ENCODE measurements at regions not wholly inside any gene's neighbourhood (a gene's known extent, or its start where the extent isn't known, plus 50 kb on each side); places are given as distances from the start of the nearest gene placed in this dataset.

GRCh38 chr6:22668717-22669116 lies 99.4 kb downstream of the HDGFL1 start:
- TF ChIP-seq CTCF (IDR thresholded peaks at IDR 0.05) (no peak), EP300 (IDR thresholded peaks at IDR 0.05) (no peak)

Measured in stomach (tissue), 4 donors.